HG03045 (cell line): ENCODE measurements at regions not wholly inside any gene's neighbourhood (a gene's known extent, or its start where the extent isn't known, plus 50 kb on each side); places are given as distances from the start of the nearest gene placed in this dataset.
"Not testable (repeated sequence)": the region's sequence is repeated elsewhere in the genome, so short reads cannot be mapped to it uniquely, and the experiment has no call there.

ENCODE experiments used
- ATAC-seq: cut with Tn5 transposase; IDR thresholded peaks from one replicate; pipeline ENCODE4 v1.9.1; 2021; ENCODE audit warnings: mild to moderate bottlenecking, moderate library complexity; ENCODE audit not compliant: unreplicated experiment

GRCh38 chr1:182172699-182173098, 111.2 kb upstream of the ZNF648 start:
- ATAC-seq, result no peak

- no peak for ATAC-seq
Measured at GRCh38 chr1:182170891-182171461, 109.5 kb upstream of the ZNF648 start.

- no peak for ATAC-seq
Measured at GRCh38 chr1:182169203-182169602, 107.7 kb upstream of the ZNF648 start.

GRCh38 chr1:182166750-182167149, 105.2 kb upstream of the ZNF648 start:
- ATAC-seq, result no peak

- no peak for ATAC-seq
Measured at GRCh38 chr1:182166321-182166720, 104.8 kb upstream of the ZNF648 start.

- no peak for ATAC-seq
Measured at GRCh38 chr1:182164273-182164672, 102.8 kb upstream of the ZNF648 start.

GRCh38 chr1:182163821-182164223, 102.3 kb upstream of the ZNF648 start:
- no peak for ATAC-seq

GRCh38 chr1:182159443-182159842, 97.9 kb upstream of the ZNF648 start:
- no peak for ATAC-seq

GRCh38 chr1:182157187-182157586, 95.7 kb upstream of the ZNF648 start:
- no peak for ATAC-seq

- ATAC-seq, result not testable (repeated sequence)
Measured at GRCh38 chr1:182154425-182154824, 92.9 kb upstream of the ZNF648 start.

GRCh38 chr1:182149411-182149965, 88.0 kb upstream of the ZNF648 start:
- no peak for ATAC-seq

- no peak for ATAC-seq
Measured at GRCh38 chr1:182147951-182148350, 86.4 kb upstream of the ZNF648 start.

GRCh38 chr1:182147136-182147820, 85.8 kb upstream of the ZNF648 start:
- ATAC-seq, result peak; percentile 93

GRCh38 chr1:182146286-182146685, 84.8 kb upstream of the ZNF648 start:
- no peak for ATAC-seq

GRCh38 chr1:182145441-182145840, 83.9 kb upstream of the ZNF648 start:
- ATAC-seq, result no peak

GRCh38 chr1:182144646-182145030, 83.1 kb upstream of the ZNF648 start:
- no peak for ATAC-seq

- no peak for ATAC-seq
Measured at GRCh38 chr1:182143825-182144645, 82.5 kb upstream of the ZNF648 start.

- no peak for ATAC-seq
Measured at GRCh38 chr1:182143154-182143657, 81.7 kb upstream of the ZNF648 start.

- ATAC-seq, result no peak
Measured at GRCh38 chr1:182142621-182143020, 81.1 kb upstream of the ZNF648 start.

- no peak for ATAC-seq
Measured at GRCh38 chr1:182141040-182141439, 79.5 kb upstream of the ZNF648 start.

GRCh38 chr1:182139496-182139895, 78.0 kb upstream of the ZNF648 start:
- ATAC-seq, result no peak
